ENCODE measurements at regions not wholly inside any gene's neighbourhood (a gene's known extent, or its start where the extent isn't known, plus 50 kb on each side); places are given as distances from the start of the nearest gene placed in this dataset.
A peak's percentile ranks its signal among the peaks of the same experiment; 100 is the strongest.

GRCh38 chr13:73325723-73326558 is 267.1 kb downstream of the KLF5 start:
- H3K4me1 ChIP-seq (ENCODE audit: insufficient read depth, poor library complexity, severe bottlenecking): peaks cover 22% of the 10 kb centered on the region
- H3K27me3 ChIP-seq (ENCODE audit: insufficient read depth, poor library complexity, severe bottlenecking): no peaks in the 10 kb centered on the region
- TF ChIP-seq CTCF (IDR thresholded peaks at IDR 0.05; ENCODE audit: poor library complexity, severe bottlenecking): no peak
- peak overlapping the region; percentile 93 for H3K27ac ChIP-seq (ENCODE audit: poor library complexity, severe bottlenecking)
- H3K36me3 ChIP-seq (ENCODE audit: low read depth): peaks cover 6% of the 10 kb centered on the region; the same call in 1 of the 2 replicates
- ATAC-seq (ENCODE audit: low read depth): peak; percentile 96
- H3K4me3 ChIP-seq (ENCODE audit: severe bottlenecking): no peak overlapping the region
- DNase-seq (ENCODE audit: low spot score): no peak
- H3K9me3 ChIP-seq (ENCODE audit: severe bottlenecking): no peaks in the 10 kb centered on the region

GRCh38 chr13:73324842-73325722 is 266.3 kb downstream of the KLF5 start:
- DNase-seq (ENCODE audit: low spot score) (no peak), ATAC-seq (ENCODE audit: low read depth) (peak; percentile 71)
- H3K27me3 ChIP-seq (ENCODE audit: insufficient read depth, poor library complexity, severe bottlenecking): no peaks in the 10 kb centered on the region
- peaks cover 22% of the 10 kb centered on the region for H3K4me1 ChIP-seq (ENCODE audit: insufficient read depth, poor library complexity, severe bottlenecking)
- H3K4me3 ChIP-seq (ENCODE audit: severe bottlenecking): no peak overlapping the region
- peak overlapping the region; percentile 93 for H3K27ac ChIP-seq (ENCODE audit: poor library complexity, severe bottlenecking)
- peaks cover 6% of the 10 kb centered on the region; the same call in 1 of the 2 replicates for H3K36me3 ChIP-seq (ENCODE audit: low read depth)
- H3K9me3 ChIP-seq (ENCODE audit: severe bottlenecking): no peaks in the 10 kb centered on the region
- TF ChIP-seq CTCF (IDR thresholded peaks at IDR 0.05; ENCODE audit: poor library complexity, severe bottlenecking): no peak

- Histone ChIP-seq H3K9me3 (ENCODE audit: severe bottlenecking) (no peaks in the 10 kb centered on the region), H3K4me3 (ENCODE audit: severe bottlenecking) (no peak overlapping the region), H3K4me1 (ENCODE audit: insufficient read depth, poor library complexity, severe bottlenecking) (peaks cover 22% of the 10 kb centered on the region), H3K36me3 (ENCODE audit: low read depth) (peaks cover 6% of the 10 kb centered on the region; the same call in 1 of the 2 replicates), H3K27me3 (ENCODE audit: insufficient read depth, poor library complexity, severe bottlenecking) (no peaks in the 10 kb centered on the region), H3K27ac (ENCODE audit: poor library complexity, severe bottlenecking) (no peak overlapping the region)
- DNase-seq (ENCODE audit: low spot score): no peak
- ATAC-seq (ENCODE audit: low read depth): no peak
- TF ChIP-seq CTCF (IDR thresholded peaks at IDR 0.05; ENCODE audit: poor library complexity, severe bottlenecking): no peak
Observed at GRCh38 chr13:73323615-73324014, 264.8 kb downstream of the KLF5 start.

- Histone ChIP-seq H3K36me3 (ENCODE audit: low read depth) (peaks cover 6% of the 10 kb centered on the region; the same call in 1 of the 2 replicates), H3K27ac (ENCODE audit: poor library complexity, severe bottlenecking) (no peak overlapping the region), H3K9me3 (ENCODE audit: severe bottlenecking) (no peaks in the 10 kb centered on the region), H3K4me3 (ENCODE audit: severe bottlenecking) (no peak overlapping the region), H3K27me3 (ENCODE audit: insufficient read depth, poor library complexity, severe bottlenecking) (no peaks in the 10 kb centered on the region), H3K4me1 (ENCODE audit: insufficient read depth, poor library complexity, severe bottlenecking) (peaks cover 14% of the 10 kb centered on the region)
- ATAC-seq (ENCODE audit: low read depth) (no peak), DNase-seq (ENCODE audit: low spot score) (no peak)
- no peak for TF ChIP-seq CTCF (IDR thresholded peaks at IDR 0.05; ENCODE audit: poor library complexity, severe bottlenecking)
Observed at GRCh38 chr13:73321043-73321442, 262.2 kb downstream of the KLF5 start.
